ENCODE measurements at regions not wholly inside any gene's neighbourhood (a gene's known extent, or its start where the extent isn't known, plus 50 kb on each side); places are given as distances from the start of the nearest gene placed in this dataset.

DNA sequence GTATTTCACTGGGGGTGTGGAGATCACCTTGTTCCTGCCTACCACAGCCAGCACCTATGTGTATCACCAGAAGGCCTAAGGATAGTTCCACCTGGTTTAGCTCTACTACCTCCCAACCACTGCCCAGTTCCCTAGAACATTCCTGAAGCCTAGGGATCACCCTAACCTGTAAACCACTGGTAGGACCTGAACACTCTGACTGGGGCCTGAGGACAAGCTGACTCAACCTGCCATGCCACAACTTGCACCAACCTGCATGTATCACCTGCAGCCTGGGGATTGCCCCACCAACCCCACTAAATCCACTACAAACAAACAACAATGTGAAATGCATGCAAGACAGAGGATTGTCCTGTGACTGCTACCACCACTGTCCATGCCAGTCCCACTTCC, 128.1 kb downstream of the KIF2B start (continued):
- no peak for TF ChIP-seq RAD21 (IDR thresholded peaks at IDR 0.05)
- TF ChIP-seq FOXA2 (IDR thresholded peaks at IDR 0.05): no peak
- TF ChIP-seq, protein P1, sequence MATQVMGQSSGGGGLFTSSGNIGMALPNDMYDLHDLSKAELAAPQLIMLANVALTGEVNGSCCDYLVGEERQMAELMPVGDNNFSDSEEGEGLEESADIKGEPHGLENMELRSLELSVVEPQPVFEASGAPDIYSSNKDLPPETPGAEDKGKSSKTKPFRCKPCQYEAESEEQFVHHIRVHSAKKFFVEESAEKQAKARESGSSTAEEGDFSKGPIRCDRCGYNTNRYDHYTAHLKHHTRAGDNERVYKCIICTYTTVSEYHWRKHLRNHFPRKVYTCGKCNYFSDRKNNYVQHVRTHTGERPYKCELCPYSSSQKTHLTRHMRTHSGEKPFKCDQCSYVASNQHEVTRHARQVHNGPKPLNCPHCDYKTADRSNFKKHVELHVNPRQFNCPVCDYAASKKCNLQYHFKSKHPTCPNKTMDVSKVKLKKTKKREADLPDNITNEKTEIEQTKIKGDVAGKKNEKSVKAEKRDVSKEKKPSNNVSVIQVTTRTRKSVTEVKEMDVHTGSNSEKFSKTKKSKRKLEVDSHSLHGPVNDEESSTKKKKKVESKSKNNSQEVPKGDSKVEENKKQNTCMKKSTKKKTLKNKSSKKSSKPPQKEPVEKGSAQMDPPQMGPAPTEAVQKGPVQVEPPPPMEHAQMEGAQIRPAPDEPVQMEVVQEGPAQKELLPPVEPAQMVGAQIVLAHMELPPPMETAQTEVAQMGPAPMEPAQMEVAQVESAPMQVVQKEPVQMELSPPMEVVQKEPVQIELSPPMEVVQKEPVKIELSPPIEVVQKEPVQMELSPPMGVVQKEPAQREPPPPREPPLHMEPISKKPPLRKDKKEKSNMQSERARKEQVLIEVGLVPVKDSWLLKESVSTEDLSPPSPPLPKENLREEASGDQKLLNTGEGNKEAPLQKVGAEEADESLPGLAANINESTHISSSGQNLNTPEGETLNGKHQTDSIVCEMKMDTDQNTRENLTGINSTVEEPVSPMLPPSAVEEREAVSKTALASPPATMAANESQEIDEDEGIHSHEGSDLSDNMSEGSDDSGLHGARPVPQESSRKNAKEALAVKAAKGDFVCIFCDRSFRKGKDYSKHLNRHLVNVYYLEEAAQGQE (IDR thresholded peaks at IDR 0.05): no peak
- TF ChIP-seq FOXA1 (IDR thresholded peaks at IDR 0.05): no peak

DNA sequence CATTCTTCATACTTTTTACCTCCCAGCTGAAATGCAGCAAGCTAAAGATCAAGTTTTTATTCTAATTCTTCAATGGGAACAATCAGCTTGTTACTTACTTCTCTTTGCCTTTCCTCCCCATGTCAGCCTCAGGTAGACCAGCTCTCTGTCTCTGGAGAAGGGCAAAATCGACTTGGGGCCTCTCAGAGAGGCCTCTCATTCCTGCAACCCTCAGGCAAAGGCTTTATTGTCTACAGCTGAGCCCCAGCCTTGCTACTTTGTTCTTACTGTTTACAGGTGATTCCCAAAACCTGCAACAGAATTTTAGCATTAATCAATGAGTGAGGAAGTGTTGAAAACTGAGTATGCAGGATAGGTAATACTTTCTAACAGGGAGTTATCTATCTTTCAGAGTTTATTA, 148.6 kb downstream of the KIF2B start:
- WGBS: 27% methylated on average over 1 of the region's 1 CpG
- Histone ChIP-seq H3K36me3 (ENCODE audit: control insufficient read depth in 4 of 4, insufficient read depth in 3 of 4, low read depth in 1 of 4, low read length in 3 of 4) (no peaks in the 10 kb centered on the region), H3K4me3 (ENCODE audit: low read depth in 1 of 3, low read length in 3 of 3) (no peak overlapping the region), H3K27me3 (ENCODE audit: control insufficient read depth in 4 of 4, insufficient read depth in 4 of 4, low read length in 3 of 4) (no peaks in the 10 kb centered on the region), H3K27ac (ENCODE audit: low read depth in 1 of 2, low read length in 2 of 2) (no peak overlapping the region), H3K4me1 (ENCODE audit: control insufficient read depth in 4 of 4, insufficient read depth in 4 of 4, low read length in 3 of 4) (no peaks in the 10 kb centered on the region), H3K9ac (ENCODE audit: low read depth in 1 of 2, low read length in 2 of 2) (no peak overlapping the region), H3K9me3 (ENCODE audit: control insufficient read depth in 4 of 4, low read length in 3 of 4) (no peaks in the 10 kb centered on the region)
- TF ChIP-seq, protein P1 (IDR thresholded peaks at IDR 0.05): no peak
- TF ChIP-seq RAD21 (IDR thresholded peaks at IDR 0.05) (no peak), HNF4G (IDR thresholded peaks at IDR 0.05) (no peak), SP1 (IDR thresholded peaks at IDR 0.05) (no peak), HNF4A (conservative IDR thresholded peaks at IDR 0.05) (no peak), YY1 (IDR thresholded peaks at IDR 0.05) (no peak), FOXA2 (IDR thresholded peaks at IDR 0.05) (no peak), TAF1 (conservative IDR thresholded peaks at IDR 0.05) (no peak), FOXA1 (IDR thresholded peaks at IDR 0.05) (no peak)
- TF ChIP-seq, protein P2, sequence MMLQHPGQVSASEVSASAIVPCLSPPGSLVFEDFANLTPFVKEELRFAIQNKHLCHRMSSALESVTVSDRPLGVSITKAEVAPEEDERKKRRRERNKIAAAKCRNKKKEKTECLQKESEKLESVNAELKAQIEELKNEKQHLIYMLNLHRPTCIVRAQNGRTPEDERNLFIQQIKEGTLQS (IDR thresholded peaks at IDR 0.05): no peak
- TF ChIP-seq, protein P3, sequence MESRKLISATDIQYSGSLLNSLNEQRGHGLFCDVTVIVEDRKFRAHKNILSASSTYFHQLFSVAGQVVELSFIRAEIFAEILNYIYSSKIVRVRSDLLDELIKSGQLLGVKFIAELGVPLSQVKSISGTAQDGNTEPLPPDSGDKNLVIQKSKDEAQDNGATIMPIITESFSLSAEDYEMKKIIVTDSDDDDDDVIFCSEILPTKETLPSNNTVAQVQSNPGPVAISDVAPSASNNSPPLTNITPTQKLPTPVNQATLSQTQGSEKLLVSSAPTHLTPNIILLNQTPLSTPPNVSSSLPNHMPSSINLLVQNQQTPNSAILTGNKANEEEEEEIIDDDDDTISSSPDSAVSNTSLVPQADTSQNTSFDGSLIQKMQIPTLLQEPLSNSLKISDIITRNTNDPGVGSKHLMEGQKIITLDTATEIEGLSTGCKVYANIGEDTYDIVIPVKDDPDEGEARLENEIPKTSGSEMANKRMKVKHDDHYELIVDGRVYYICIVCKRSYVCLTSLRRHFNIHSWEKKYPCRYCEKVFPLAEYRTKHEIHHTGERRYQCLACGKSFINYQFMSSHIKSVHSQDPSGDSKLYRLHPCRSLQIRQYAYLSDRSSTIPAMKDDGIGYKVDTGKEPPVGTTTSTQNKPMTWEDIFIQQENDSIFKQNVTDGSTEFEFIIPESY (IDR thresholded peaks at IDR 0.05): no peak
- no peak for DNase-seq (ENCODE audit: low spot score)

DNA sequence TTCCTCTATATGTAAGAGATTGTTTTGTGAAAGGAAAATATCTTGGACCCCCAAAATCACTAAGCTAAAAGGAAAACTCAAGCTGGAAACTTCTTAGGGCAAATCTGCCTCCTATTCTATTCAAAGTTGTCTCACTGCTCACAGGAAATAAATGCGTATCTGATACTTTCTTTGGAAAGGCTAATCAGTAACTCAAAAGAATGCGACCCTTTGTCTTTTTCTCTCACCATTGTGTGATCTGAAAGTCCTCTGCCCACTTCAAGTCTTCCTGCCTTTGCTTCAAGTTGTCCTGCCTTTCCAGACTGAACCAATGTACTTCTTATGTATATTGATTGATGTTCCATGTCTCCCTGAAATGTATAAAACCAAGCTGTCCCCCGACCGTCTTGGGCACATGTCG, 157.3 kb downstream of the KIF2B start:
- Histone ChIP-seq H3K27ac (ENCODE audit: low read depth in 1 of 2, low read length in 2 of 2) (no peak overlapping the region), H3K9ac (ENCODE audit: low read depth in 1 of 2, low read length in 2 of 2) (no peak overlapping the region), H3K36me3 (ENCODE audit: control insufficient read depth in 4 of 4, insufficient read depth in 3 of 4, low read depth in 1 of 4, low read length in 3 of 4) (no peaks in the 10 kb centered on the region), H3K4me3 (ENCODE audit: low read depth in 1 of 3, low read length in 3 of 3) (no peak overlapping the region), H3K27me3 (ENCODE audit: control insufficient read depth in 4 of 4, insufficient read depth in 4 of 4, low read length in 3 of 4) (no peaks in the 10 kb centered on the region), H3K9me3 (ENCODE audit: control insufficient read depth in 4 of 4, low read length in 3 of 4) (no peaks in the 10 kb centered on the region), H3K4me1 (ENCODE audit: control insufficient read depth in 4 of 4, insufficient read depth in 4 of 4, low read length in 3 of 4) (no peaks in the 10 kb centered on the region)
- 76% methylated on average over 5 of the region's 5 CpGs for WGBS
- no peak for TF ChIP-seq FOXA1 (IDR thresholded peaks at IDR 0.05)
- TF ChIP-seq FOXA2 (IDR thresholded peaks at IDR 0.05): no peak
- no peak for TF ChIP-seq EGR1 (IDR thresholded peaks at IDR 0.05; ENCODE audit: low read depth in 2 of 2)
- TF ChIP-seq GABPA (IDR thresholded peaks at IDR 0.05 in 1 of 2, conservative IDR thresholded peaks at IDR 0.05 in 1 of 2): no peak
- TF ChIP-seq JUND (IDR thresholded peaks at IDR 0.05): no peak
- TF ChIP-seq RAD21 (IDR thresholded peaks at IDR 0.05): no peak
- TF ChIP-seq RXRA (IDR thresholded peaks at IDR 0.05): no peak
- no peak for TF ChIP-seq TAF1 (conservative IDR thresholded peaks at IDR 0.05)
- TF ChIP-seq, protein P2 (IDR thresholded peaks at IDR 0.05): no peak
- TF ChIP-seq NR2F2 (IDR thresholded peaks at IDR 0.05): no peak
- TF ChIP-seq HNF4A (conservative IDR thresholded peaks at IDR 0.05): no peak
- TF ChIP-seq, protein P4, sequence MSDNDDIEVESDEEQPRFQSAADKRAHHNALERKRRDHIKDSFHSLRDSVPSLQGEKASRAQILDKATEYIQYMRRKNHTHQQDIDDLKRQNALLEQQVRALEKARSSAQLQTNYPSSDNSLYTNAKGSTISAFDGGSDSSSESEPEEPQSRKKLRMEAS (IDR thresholded peaks at IDR 0.05): no peak
- TF ChIP-seq, protein P1 (IDR thresholded peaks at IDR 0.05): no peak
- no peak for DNase-seq (ENCODE audit: low spot score)

All from liver (tissue), 7 donors.